CD4-positive, alpha-beta T cell treated with Interleukin-21 for 1 hour (primary cell): ENCODE measurements at regions not wholly inside any gene's neighbourhood (a gene's known extent, or its start where the extent isn't known, plus 50 kb on each side); places are given as distances from the start of the nearest gene placed in this dataset.

Experiments used
- DNase-seq: peaks from one replicate; pipeline ENCODE4 v3.0.0-alpha.2; 2020

- DNase-seq = no peak
Measured at GRCh38 chr22:22144858-22145257, 99.7 kb upstream of the VPREB1 start.

- DNase-seq = no peak
Measured at GRCh38 chr22:22143448-22143847, 101.1 kb upstream of the VPREB1 start.

DNA sequence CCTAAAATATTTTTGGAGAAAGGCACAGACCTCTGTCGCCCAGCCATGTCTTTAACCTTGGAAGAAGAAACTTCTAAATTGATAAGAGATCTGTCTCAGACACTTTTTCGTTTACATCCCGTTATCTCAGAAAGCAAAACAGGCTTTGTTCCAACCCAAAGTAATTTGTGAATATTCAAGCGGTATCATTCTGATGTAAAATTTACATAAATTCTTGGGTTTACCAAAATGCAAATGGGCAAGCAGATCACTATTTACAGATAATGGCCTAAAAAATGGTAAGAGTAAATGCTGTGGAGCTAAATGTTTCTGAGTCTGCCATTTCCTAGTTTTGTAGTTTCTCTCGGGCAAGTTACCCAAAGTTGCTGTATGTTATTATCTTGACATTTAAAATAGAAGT, 101.9 kb upstream of the VPREB1 start:
- DNase-seq = no peak

DNA sequence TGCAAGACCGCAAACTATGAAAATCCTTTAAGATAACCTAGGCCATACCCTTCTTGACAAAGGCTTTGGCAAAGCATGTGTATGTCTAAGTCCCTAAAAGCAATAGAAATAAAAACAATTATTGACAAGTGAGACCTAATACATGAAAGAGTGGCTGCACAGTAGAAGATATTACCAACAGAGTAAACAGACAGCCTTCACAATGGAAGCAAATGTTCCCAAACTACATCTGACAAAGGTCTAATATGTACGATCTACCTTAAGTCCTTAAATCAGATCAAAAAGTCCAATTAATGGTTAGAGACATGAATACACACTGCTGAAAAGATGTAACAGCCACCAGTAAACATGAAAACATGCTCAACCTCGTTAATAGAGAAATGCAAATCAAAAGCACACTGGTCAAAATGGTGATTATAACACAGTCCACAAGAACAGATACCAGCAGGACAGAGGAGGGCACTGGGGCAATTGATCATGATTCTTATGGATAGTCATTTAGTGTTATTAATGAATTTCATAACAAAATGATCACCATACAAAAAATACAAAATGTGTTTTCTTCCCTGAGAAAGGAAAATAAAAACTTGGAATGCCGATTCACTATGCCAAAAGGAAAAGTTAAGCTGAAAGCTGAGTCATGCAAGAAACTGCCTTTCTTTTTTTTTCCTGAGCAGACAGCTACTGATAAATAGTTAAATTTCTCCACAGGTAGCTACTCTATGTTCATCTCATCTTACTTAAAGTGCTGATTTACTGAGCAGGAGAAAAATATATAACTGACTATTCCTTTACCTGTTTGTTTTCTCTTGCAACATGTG, 102.6 kb upstream of the VPREB1 start:
- no peak for DNase-seq

DNA sequence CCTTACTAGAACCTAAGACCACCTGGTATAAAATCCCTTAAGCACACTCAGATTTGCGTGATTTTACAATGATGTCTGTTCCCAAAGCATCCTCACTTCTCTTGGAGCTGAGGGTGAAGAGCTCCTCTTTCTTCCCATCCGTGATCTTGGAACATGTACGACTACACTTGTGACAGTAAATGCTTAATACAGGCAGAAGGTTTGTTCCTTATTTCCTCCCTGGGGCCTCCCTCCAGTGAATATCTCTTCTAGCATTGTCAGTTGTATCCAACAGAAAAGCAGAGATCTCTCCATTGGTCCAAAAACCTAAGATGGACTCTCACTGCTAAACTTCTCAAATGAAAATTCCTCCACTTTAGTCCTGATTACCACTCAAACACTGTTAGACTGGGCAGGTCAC, 103.6 kb upstream of the VPREB1 start:
- no peak for DNase-seq

- DNase-seq = no peak
Measured at GRCh38 chr22:22139364-22139763, 105.2 kb upstream of the VPREB1 start.

- DNase-seq = no peak
Measured at GRCh38 chr22:22138915-22139314, 105.7 kb upstream of the VPREB1 start.

DNA sequence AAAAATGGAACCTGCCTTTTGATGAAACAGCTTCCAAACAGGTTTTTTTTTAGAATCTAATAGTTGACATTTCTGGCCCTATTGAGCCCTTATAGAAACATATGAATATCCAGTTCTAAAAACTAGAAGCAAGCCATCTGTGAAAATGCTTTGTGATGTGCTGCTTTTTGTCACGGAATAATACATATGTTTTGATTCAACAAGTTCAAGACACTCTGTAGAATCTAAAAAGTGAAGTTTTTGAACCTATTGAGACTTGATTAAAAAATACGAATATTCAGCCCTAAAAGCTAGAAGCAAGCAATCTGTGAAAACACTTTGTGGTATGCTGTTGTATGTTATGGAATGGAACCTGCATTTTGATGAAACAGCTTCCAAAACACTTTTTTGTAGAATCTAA, 106.7 kb upstream of the VPREB1 start:
- DNase-seq = no peak

DNA sequence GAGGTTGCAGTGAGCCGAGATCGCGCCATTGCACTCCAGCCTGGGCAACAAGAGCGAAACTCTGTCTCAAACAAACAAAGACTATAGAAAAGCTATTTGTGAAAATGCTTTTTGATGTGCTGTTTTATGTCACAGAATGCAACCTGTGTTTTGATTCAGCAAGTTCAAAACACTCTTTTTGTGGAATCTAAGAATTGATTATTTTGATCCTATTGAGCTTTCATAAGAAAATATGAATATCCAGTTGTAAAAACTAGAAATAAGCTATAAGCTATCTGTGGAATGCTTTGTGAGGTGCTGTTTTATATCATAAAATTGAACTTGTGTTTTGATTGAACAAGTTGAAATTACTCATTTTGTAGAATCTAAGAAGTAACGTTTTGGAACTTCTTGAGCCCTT, 110.7 kb upstream of the VPREB1 start:
- DNase-seq = no peak

DNA sequence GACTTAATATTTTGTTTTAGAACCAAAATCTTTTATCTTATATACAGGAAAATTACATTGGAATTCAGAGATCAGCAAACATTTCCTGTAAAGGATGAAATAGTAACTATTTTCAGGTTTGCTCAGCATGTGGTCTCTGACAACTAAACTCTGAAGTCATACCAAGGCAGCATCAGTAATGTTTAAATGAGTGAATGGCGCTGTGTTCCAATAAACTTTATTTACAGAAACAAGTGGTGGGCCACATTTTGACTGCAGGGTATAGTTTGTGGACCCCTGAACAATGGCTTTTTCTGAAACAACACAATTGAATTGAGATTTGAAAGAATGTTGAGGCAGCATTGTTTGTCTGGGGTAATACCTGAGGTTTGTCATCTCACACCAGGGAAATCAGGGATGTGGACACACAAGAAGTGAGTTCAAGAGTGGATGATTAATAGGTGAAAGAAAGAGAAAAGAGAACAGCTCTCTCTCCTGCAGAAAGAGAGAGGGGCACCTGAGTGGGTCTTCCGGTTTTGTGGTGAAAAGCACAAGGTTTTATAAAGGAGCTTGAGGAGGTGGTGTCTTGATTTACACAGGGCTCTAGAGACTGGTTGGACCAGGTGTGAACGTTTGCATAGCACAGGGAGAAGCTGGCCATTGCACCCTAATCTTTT, 113.5 kb upstream of the VPREB1 start:
- no peak for DNase-seq

DNA sequence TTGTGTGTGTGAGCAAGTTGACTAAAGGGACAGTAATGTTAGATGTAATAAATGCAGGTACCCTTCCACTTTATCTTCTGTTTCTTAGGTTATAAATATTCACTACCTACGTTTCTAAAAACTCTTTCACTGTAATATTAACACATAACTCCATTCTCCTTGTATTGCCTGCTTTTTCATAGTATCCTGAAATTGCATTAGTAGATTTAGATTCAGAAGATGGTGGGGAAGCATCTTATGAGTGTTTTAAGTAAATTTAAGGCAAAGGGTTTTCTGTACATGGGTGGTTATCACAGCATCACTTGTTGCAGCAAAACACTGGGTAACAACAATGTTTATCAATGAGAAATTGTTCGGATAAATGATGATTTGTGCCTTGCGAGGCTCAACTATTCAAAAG, 115.2 kb upstream of the VPREB1 start:
- DNase-seq = no peak

DNA sequence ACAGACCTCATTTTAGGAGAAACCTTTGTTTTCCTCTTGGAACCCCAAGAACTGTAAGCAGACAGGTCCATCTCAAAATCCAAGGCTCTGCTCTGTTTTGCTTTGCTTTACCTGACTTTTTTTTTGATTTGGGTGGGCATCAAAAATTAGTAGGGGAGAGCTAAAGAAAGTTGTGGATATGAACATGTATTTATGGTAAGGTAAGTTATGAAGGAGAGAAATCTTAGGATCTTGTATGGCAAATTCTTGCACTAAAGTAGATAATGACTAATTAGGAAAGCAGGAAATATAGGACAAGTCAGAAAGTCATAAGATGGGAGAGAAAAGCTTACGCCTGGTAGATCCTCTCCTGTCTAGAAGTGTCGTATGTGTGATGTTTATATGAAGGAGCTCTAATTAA, 116.1 kb upstream of the VPREB1 start:
- DNase-seq = no peak

DNA sequence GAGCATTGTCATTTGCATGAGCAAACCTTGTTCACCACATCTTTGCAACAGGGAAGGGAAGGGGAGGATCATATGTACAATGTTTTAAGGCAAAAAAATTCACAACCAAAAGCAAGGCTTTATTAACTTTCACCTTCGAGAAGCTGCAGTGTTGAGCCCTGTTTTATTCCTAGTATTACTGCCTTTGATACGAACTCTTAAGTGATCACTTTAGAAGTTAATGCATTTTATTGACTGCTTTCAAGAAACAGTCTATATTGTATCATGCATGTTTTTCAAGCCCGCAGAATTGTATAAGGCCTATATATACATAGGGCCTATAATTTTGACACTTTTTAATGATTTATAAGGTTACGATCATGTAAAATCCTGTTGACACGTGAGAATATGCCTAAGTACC, 117.5 kb upstream of the VPREB1 start:
- DNase-seq = no peak

DNA sequence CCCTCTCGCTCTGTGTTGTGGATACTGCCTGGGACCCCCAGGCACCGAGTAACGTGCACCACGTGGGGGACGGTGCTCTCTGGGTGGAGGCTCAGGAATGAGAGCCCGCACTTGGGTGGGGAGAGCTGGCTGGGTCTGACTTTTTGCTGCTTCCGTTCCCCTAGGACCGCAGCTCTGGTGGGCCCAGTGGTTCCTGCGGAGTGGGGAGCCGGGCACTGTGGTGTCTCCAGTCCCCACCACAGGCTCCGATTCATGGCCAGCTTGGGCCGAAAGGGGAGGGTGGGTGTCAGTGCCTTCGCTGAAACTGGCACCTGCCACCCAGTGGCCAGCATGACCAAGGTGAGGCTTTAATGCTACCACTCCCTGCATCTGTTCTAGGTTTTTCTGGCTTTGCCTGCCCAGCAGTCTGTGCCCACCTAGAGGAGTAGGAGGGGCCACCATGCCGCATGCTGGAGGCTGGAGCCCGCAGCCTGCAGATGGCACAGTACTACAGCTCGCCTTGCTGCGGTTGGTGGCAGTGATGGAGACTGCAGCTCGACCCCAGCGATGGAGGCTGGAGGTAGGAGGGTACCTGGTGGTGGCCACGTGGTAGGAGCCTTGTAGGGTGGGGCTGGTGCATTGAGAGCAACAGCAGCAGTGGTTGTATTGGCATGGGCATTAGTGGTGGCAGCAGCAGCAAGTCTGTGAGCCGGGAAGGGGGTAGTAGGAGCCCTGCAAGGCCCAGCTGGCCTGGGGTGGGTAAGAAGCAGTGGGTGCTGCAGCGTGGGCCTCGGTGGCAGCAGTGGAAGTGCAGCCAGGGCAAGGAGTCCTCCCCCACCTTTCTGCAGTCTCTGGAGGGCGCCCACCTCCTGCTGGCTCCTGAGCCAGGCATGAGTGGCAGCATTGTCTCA, 118.8 kb upstream of the VPREB1 start:
- no peak for DNase-seq

DNA sequence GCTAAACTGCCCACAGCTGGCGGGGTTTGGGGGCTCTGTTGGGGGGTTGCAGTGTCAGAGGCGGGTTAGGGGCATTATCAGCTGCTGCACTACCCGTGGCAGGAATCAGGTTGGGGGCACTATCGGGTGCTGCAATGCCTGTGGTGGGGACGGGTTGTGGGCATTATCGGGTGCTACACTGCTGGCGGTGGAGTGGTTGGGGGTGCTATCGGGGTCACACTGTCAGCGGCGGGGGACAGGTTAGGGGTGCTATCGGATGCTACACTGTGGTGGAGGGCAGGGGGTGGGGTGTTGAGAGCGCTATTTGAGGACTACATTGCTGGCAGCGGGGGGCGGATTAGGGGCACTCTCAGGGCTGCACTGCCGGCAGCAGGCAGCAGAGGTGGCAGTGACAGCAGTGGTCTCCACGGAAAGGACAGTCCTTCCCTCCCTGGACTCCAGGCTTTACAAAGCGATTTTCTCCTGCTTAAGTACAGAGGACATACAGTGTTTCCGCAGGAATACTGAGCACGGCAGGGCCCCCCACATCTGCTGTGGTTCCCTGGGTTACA, 119.5 kb upstream of the VPREB1 start:
- no peak for DNase-seq

DNA sequence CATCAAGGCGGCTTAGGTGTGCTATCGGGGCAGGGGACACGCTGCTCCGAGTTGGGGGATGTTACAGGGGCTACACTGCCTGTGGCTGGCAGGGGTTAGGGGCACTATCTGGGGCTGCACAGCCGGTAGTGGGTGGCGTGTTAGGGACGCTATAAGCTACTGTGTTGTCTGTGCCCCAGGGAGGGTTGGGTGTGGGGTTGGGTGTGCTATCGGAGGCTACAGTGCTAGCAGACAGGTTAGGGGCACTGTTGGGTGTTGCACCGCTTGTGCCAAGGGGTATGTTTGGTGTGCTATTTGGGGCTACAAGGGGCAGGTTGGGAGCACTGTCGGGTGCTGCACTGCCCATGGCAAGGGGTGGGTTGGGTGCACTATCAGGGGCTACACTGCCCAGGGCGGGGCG, 120.2 kb upstream of the VPREB1 start:
- no peak for DNase-seq

GRCh38 chr22:22123960-22124278, 120.7 kb upstream of the VPREB1 start:
- no peak for DNase-seq

GRCh38 chr22:22123118-22123959, 121.2 kb upstream of the VPREB1 start:
- DNase-seq = no peak

GRCh38 chr22:22122348-22123117, 122.1 kb upstream of the VPREB1 start:
- no peak for DNase-seq

GRCh38 chr22:22121445-22121844, 123.1 kb upstream of the VPREB1 start:
- DNase-seq = no peak

DNA sequence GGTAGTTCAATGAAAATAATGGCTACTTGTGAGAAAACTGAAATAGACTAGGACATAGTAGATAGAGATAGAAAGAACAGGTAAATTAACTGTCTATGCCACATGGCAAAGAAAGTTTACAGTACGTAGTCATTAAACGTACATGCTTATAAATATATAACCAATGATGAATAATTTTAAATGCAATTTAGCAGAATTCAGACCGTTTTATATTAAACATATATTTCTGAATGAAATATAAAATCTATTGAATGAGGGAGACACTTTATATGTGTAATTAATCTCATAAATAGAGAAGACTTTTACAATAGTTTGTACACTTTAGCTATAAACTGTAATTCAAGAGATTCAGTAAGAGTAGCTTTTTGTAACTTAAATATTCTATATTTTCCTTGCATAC, 124.4 kb upstream of the VPREB1 start:
- no peak for DNase-seq

GRCh38 chr22:22118987-22119386, 125.6 kb upstream of the VPREB1 start:
- no peak for DNase-seq
